ENCODE measurements at regions not wholly inside any gene's neighbourhood (a gene's known extent, or its start where the extent isn't known, plus 50 kb on each side); places are given as distances from the start of the nearest gene placed in this dataset.

DNA sequence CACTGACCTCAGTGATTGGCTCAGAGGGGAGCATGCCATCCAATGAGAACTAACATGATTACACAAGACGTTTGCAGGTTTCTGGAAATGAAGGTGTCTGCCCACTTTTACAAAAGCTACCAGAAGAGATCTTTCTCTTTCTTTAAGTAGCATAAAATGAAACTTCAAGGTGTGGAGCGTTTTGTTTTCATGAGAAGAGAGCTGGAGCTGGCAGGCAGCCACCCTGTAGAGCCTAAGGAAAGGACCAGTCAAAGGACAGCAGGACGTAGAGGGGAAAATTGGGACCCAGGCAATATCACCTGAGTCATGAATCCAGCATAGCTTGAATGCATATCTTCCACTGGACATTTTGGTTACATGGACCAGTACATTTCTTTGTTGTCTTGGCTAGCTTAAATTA, 331.0 kb downstream of the EPHA4 start:
- no peak for TF ChIP-seq JUN (CRISPR knock-in tag; IDR thresholded peaks at IDR 0.05)
- TF ChIP-seq BHLHE40 (IDR thresholded peaks at IDR 0.05; ENCODE audit: low read length), result no peak
- no peak for TF ChIP-seq ZBTB3 (CRISPR knock-in tag; IDR thresholded peaks at IDR 0.05; ENCODE audit: borderline replicate concordance, low read depth)
- no peak for TF ChIP-seq IKZF5 (CRISPR knock-in tag; IDR thresholded peaks at IDR 0.05)
- no peak for TF ChIP-seq HDAC2 (CRISPR knock-in tag; IDR thresholded peaks at IDR 0.05)
- TF ChIP-seq, protein P1, sequence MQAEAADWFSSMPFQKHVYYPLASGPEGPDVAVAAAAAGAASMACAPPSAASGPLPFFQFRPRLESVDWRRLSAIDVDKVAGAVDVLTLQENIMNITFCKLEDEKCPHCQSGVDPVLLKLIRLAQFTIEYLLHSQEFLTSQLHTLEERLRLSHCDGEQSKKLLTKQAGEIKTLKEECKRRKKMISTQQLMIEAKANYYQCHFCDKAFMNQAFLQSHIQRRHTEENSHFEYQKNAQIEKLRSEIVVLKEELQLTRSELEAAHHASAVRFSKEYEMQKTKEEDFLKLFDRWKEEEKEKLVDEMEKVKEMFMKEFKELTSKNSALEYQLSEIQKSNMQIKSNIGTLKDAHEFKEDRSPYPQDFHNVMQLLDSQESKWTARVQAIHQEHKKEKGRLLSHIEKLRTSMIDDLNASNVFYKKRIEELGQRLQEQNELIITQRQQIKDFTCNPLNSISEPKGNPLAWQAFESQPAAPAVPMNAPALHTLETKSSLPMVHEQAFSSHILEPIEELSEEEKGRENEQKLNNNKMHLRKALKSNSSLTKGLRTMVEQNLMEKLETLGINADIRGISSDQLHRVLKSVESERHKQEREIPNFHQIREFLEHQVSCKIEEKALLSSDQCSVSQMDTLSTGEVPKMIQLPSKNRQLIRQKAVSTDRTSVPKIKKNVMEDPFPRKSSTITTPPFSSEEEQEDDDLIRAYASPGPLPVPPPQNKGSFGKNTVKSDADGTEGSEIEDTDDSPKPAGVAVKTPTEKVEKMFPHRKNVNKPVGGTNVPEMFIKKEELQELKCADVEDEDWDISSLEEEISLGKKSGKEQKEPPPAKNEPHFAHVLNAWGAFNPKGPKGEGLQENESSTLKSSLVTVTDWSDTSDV (CRISPR knock-in tag; IDR thresholded peaks at IDR 0.05), result no peak
- TF ChIP-seq, protein P2, sequence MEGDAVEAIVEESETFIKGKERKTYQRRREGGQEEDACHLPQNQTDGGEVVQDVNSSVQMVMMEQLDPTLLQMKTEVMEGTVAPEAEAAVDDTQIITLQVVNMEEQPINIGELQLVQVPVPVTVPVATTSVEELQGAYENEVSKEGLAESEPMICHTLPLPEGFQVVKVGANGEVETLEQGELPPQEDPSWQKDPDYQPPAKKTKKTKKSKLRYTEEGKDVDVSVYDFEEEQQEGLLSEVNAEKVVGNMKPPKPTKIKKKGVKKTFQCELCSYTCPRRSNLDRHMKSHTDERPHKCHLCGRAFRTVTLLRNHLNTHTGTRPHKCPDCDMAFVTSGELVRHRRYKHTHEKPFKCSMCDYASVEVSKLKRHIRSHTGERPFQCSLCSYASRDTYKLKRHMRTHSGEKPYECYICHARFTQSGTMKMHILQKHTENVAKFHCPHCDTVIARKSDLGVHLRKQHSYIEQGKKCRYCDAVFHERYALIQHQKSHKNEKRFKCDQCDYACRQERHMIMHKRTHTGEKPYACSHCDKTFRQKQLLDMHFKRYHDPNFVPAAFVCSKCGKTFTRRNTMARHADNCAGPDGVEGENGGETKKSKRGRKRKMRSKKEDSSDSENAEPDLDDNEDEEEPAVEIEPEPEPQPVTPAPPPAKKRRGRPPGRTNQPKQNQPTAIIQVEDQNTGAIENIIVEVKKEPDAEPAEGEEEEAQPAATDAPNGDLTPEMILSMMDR (CRISPR knock-in tag; IDR thresholded peaks at IDR 0.05), result no peak
- no peak for TF ChIP-seq HCFC1 (IDR thresholded peaks at IDR 0.05; ENCODE audit: low read depth, low read length)
- TF ChIP-seq ATF7 (IDR thresholded peaks at IDR 0.05), result no peak
- TF ChIP-seq ATF7 (CRISPR knock-in tag; IDR thresholded peaks at IDR 0.05), result no peak
- TF ChIP-seq GABPA (IDR thresholded peaks at IDR 0.05; ENCODE audit: low read depth, low read length), result no peak
- no peak for TF ChIP-seq GABPA (CRISPR knock-in tag; IDR thresholded peaks at IDR 0.05; ENCODE audit: low read depth)
